Fibroblast of skin of right quadriceps (primary cell): ENCODE measurements at regions not wholly inside any gene's neighbourhood (a gene's known extent, or its start where the extent isn't known, plus 50 kb on each side); places are given as distances from the start of the nearest gene placed in this dataset.
"Not testable (repeated sequence)": the region's sequence is repeated elsewhere in the genome, so short reads cannot be mapped to it uniquely, and the experiment has no call there.

Source experiments
- DNase-seq: peaks from one replicate; pipeline ENCODE4 v3.0.0-alpha.2; 2013

GRCh38 chr18:8882632-8883408 lies 177.5 kb downstream of the MTCL1 start:
- peak; percentile 17 for DNase-seq

- no peak for DNase-seq
Measured at GRCh38 chr18:8883409-8883668, 178.0 kb downstream of the MTCL1 start.

- DNase-seq, result not testable (repeated sequence)
Measured at GRCh38 chr18:8887877-8888276, 182.5 kb downstream of the MTCL1 start.

DNA sequence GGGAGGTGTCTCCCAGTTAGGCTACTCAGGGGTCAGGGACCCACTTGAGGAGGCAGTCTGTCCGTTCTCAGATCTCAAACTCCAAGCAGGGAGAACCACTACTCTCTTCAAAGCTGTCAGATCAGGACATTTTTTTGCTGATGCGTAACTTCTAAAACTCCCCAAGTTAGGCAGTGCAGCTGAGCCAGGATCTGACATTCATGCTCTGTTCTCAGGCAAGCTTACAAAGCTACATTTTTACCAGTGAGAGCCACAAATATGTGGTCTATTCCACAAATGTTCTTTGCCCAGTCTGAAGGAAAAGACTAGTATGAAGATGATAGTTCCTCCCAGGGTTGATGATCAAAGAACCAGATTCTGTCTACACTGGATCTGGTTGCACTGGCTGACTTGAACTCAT lies 184.1 kb downstream of the MTCL1 start:
- peak; percentile 50 for DNase-seq

DNA sequence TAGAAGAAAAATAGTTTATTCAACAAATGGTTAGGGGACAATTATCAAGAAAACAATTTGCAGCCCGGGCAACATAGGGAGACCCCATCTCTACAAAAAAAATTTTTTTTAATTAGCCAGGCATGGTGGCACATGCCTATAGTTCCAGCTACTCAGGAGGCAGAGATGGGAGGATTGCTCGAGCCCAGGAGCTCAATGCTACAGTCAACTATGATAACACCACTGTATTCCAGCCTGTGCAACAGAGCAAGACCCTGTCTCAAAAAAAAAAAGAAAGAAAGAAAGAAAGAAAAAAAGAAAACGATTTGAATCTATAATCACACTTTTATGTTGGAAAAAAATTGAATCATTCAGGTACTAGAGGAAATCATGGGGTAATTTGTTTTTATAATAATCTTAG lies 185.1 kb downstream of the MTCL1 start:
- not testable (repeated sequence) for DNase-seq

DNA sequence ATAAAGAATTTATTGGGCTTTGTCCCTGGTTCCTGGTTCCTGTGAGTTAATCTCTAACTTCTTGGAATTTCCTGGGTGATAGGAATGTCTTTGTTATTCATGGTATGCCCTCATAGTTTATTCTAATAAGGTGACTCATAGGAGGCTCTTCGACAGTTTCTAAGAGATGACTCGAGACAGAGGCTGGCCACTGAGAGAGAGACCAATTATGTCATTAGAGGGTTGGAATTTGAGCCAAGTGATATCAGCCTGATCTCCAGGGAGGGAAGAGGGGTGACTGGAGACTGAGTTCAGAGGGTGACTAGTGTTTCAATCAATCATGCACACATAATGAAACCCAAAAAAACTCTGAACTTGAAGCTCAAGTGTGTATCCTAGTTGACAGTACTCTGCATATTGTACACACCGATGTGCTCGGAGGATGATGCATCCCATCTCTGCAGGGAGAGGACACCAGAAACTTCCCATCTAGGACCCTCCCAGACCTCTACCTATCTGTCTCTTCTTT lies 185.7 kb downstream of the MTCL1 start:
- peak; percentile 98 for DNase-seq

- DNase-seq, result no peak
Measured at GRCh38 chr18:8893221-8893620, 187.9 kb downstream of the MTCL1 start.

- no peak for DNase-seq
Measured at GRCh38 chr18:8893628-8894231, 188.4 kb downstream of the MTCL1 start.

DNA sequence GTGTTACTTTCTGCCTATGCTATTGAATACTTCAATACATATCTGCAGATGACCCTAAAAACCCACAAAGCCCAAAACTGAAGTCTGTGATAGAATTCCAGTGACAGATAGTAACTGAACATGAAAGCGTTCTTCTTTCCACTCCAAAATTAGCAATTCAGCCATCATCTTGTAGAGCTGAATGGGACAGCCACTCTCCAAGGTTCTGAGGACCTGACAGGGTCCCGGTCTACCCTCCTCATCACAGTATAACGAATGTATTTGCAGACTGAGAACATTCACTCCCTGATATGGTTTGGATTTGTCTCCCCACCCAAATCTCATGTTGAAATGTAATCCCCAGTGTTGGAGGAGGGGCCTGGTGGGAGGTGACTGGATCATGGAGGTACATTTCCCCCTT lies 189.5 kb downstream of the MTCL1 start:
- no peak for DNase-seq

GRCh38 chr18:8895341-8895740 lies 190.0 kb downstream of the MTCL1 start:
- no peak for DNase-seq

DNA sequence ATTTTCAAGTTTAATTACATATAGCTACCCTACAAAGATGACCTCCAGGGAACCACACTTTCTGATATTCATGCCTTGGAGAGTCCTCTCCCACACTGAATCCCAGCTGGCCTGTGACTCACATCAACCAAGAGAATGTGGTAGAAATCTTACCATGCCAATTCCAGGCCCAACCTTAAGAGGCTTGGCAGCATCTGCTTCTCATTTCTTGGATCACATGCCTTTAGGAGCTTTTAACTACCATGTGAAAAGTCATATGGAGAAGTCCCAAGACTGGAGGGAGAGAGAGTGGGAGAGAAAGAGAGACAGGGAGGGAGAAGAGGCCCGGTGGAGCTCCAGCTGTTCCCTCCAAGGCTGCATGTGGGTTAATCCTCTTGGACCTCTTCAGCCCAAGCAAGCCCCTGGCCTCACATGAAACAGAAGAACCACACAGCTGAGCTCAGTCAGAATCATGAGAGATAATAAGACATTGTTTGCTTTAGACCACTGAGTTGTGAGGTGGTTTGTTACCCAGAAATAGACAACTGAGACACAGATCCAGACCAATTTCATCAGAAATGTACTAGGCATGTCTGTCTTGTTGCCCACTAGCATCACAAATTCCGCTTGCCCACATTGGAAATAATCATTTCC lies 190.7 kb downstream of the MTCL1 start:
- peak; percentile 91 for DNase-seq

DNA sequence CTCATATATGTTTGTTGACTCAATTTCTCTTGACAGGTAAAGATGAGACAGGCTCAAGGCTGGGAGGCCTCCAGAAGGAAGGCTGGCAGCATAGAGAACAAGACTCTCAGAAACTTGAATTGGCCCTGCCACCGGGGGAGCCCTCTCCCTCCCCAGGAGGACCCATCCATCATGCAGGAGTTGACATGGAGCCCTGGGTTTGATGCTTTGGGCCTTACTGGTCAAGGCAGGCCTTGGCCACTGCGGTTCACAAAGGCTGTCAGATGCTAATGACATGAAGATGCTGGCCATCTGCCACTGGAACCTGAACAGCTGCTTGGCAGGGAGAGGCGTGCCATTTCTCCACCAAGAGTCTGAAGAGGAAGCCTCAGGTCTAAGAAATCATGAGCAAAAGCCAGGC lies 193.6 kb downstream of the MTCL1 start:
- DNase-seq, result no peak

GRCh38 chr18:8900552-8900951 lies 195.2 kb downstream of the MTCL1 start:
- no peak for DNase-seq

GRCh38 chr18:8901019-8901418 lies 195.7 kb downstream of the MTCL1 start:
- no peak for DNase-seq

DNA sequence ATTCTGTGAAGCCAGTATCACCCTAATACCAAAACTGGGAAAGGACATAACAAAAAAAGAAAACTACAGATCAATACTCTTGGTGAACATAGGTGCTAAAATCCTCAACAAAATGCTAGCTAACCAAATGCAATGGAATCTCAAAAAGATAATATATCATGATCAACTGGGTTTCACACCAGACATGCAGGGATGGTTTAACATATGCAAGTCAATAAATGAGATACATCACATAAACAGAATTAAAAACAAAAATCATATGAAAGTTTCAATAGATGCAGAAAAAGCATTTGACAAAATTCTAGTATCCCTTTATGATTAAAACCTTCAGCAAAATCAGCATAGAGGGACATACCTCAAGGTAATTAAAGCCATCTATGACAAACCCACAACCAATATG lies 198.2 kb upstream of the NDUFV2 start:
- no peak for DNase-seq

DNA sequence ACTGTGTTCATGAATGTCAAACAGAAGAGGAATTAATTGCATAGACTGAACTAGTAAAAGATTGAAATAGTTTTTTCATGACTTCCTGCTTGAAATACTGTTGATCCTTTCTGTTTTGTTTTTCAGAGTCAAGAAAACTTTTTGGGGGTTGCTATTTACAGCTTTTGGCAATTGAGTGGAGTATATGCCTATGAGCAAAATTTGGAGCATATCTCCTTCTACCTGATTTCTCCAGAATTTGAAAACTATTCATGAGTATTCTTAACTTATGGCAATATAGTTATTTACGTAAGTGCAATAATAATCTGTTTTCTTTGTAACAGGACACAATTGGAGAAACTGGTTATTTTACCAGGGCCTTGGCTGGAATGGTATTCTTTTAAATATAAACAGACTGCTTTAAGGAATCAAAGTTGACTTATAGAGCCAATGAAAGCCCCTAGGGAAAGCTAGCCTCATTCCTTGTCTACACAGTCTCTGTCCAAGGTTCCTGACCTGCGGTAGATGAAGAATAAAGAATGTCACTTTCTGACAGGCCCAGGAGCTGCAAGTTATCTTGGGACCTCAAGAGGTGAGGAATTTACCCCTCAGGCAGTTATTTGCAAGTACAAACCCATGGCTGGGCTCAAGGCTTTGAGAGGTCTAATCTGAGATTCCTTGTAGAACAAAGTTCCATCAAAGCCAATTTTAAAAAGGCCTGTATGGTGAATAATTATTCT lies 193.5 kb upstream of the NDUFV2 start:
- no peak for DNase-seq

DNA sequence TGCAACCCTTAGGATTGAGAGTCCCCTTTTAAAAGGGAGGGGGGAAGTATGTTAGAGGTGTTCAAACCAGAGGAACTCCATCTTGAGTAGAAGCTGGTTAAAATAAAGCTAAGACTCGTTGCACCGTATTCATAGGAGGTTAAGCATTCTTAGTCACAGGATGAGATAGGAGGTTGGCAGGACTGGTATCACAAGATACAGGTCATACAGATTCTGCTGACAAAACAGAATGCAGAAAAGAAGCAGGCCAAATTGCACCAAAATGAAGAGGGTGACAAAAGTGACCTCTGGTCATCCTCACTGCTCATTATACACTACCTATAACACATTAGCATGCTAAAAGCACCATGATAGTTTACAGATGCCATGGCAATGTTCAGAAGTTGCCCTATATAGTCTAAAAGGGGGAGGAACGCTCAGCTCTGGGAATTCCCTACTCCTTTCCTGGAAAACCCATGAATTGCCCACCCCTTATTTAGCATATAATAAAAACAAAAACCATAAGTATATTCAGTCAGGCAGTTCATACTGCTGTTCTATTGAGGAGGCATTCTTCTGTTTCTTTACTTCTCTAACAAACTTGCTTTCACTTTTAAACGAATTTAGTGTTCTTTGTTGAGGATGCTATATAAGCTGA lies 192.2 kb upstream of the NDUFV2 start:
- DNase-seq, result no peak

- no peak for DNase-seq
Measured at GRCh38 chr18:8910843-8911242, 191.7 kb upstream of the NDUFV2 start.

GRCh38 chr18:8911408-8912340 lies 190.8 kb upstream of the NDUFV2 start:
- DNase-seq, result no peak

GRCh38 chr18:8912348-8913326 lies 189.9 kb upstream of the NDUFV2 start:
- DNase-seq, result no peak
